GM21526 (cell line): ENCODE measurements at regions not wholly inside any gene's neighbourhood (a gene's known extent, or its start where the extent isn't known, plus 50 kb on each side); places are given as distances from the start of the nearest gene placed in this dataset.
"Not testable (repeated sequence)": the region's sequence is repeated elsewhere in the genome, so short reads cannot be mapped to it uniquely, and the experiment has no call there.

Experiments
- ATAC-seq: cut with Tn5 transposase; IDR thresholded peaks from one replicate; pipeline ENCODE4 v1.9.1; 2021; ENCODE audit warnings: moderate library complexity; ENCODE audit not compliant: unreplicated experiment, low FRiP score

DNA sequence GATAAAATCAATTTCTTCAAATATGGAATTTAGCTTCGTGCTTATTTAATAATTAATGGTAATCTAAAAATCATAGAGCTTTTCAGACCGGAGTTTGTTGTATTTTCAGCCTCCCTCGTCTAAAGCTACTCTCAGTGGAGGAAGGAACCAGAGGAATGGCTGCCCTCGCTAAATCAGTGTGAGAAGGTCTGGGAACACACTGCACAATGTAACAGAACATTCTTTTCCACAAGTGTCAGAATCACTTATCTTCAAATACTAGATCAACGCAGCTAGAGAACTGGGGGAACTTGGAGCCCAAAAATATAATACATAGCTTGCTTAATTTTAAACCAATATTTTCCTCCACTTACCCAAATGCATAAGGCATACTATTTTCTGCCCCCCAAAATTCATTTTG lies 148.5 kb downstream of the MTERF1 start:
- ATAC-seq: no peak

DNA sequence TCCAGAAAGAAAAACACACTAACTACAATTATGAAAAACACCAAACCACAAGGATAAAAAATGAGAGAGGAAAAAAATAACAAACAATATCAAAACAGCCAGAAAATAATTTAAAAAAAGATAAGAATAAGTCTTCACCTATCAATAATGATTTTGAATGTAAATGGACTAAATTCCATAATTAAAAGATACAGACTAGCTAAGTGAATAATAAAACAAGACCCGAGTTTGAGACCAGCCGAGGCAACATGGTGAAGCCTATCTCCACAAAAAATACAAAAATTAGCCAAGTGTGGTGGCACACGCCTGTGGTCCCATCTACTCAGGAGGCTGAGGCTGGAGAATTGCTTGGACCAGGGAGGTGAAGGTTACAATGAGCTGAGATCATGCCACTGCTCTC lies 131.1 kb downstream of the MTERF1 start:
- ATAC-seq: no peak

DNA sequence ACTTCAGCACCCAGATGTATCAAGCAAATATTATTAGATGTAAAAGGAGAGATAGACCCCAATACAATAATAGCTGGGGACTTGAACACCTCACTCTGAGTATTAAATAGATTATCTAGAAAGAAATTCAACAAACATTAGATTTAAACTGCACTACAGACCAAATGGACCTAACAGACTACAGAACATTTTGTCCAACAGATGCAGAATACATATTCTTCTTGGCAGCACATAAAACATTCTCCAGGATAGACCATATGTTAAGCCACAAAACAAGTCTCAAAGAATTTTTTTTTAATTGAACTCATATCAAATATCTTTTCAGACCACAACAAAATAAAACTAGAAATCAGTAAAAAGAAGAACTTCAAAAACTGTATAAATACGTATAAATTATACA lies 130.4 kb downstream of the MTERF1 start:
- no peak for ATAC-seq

DNA sequence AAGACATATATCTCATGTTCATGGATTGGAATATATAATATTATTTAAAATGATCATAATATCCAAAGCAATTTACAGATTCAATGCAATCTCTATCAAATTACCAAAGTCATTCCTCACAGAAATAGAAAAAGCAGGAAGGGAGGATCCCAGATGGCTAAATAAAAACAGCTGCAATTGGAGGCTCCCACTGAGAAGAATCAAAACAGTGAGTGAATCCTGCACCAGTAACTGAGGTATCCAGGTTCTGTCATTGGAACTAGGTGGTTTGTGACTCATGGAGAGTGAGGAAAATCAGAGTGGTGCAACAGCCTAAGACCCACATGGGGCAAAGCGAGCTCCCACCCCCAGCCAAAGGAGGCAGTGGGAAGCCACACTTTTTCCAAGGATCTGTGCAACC lies 128.4 kb downstream of the MTERF1 start:
- ATAC-seq: no peak

DNA sequence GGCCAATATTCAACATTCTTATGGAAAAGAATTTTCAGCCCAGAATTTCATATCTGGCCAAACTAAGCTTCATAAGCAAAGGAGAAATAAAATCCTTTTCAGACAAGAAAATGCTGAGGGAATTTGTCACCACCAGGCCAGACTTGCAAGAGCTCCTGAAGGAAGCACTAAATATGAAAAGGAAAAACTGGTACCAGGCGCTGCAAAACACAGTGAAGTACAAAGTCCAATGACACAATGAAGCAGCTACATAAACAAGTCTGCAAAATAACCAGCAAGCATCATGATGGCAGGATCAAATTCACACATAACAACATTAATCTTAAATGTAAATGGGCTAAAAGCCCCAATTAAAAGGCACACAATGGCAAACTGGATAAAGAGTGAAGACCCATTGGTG lies 126.2 kb downstream of the MTERF1 start:
- not testable (repeated sequence) for ATAC-seq

DNA sequence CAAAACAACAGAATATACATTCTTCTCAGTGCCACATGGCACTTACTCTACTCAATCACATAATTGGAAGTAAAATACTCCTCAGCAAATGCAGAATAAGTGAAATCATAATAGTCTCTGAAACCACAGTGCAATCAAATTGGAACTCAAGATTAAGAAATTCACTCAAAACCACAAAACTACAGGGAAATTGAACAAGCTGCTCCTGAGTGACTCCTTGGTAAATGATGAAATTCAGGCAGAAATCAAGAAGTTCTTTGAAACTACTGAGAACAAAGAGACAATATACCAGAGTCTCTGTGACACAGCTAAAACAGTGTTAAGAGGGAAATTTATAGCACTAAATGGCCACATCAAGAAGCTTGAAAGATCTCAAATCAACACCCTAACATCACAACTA lies 125.4 kb downstream of the MTERF1 start:
- not testable (repeated sequence) for ATAC-seq

DNA sequence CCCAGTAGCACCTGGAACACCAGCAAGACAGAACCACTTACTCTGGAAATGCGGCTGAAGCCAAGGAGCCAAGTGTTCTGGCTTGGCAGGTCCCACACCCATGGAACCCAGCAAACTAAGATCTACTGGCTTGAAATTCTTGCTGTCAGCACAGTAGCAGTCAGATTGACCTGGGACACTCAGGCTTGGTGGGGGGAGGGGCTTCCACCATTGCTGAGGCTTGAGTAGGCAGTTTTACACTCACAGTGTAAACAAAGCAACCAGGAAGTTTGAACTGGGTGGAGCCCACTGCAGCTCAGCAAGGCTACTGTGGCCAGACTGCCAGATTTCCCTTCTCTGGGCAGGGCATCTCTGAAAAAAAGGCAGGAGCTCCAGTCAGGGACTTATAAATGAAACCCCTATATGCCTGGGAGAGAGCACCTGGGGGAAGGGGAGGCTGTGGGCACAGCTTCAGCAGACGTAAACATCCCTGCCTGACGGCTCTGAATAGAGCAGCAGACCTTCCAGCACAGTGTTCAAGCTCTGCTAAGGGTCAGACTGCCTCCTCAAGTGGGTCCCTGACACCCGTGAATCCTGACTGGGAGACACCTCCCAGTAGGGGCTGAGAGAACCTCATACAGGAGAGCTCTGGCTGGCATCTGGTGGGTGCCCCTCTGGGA lies 121.2 kb downstream of the MTERF1 start:
- ATAC-seq: no peak

DNA sequence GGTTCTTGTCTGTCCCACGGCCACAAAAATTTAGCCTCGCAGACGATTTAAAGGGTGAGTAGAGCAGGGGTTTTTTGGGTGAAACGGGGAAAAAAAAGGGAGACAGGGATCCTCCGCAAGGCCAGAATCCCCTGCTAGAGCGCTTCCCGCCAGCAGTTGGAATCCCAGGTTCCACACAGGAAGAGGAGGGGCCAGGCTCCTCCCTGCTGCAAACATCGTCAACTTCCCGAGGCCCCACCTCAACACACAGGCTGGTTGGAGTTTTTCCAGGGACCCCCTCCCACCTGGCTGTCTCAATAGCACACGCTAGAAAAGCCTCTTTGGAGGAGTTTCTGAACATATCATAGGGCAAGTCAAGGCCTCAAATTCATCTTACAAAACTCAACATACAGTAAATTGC lies 112.7 kb downstream of the MTERF1 start:
- no peak for ATAC-seq

DNA sequence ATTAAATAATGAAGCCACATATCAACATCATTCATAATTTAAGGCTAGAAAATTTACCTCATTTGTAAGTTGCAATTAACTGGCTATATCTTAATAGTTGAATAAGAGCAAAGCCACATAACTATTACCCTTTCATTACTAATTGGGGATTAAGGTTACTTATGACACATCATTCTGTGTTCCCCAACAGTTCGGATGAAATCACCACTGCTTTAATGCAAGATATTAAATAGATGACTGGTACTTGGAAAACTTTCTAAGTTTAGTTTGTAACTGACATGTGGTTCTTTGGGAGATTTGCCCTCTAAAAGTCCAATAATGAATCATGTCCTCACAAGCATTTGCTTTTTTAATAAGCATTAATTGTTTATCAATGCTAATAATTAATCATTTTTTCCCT lies 109.1 kb downstream of the MTERF1 start:
- no peak for ATAC-seq

DNA sequence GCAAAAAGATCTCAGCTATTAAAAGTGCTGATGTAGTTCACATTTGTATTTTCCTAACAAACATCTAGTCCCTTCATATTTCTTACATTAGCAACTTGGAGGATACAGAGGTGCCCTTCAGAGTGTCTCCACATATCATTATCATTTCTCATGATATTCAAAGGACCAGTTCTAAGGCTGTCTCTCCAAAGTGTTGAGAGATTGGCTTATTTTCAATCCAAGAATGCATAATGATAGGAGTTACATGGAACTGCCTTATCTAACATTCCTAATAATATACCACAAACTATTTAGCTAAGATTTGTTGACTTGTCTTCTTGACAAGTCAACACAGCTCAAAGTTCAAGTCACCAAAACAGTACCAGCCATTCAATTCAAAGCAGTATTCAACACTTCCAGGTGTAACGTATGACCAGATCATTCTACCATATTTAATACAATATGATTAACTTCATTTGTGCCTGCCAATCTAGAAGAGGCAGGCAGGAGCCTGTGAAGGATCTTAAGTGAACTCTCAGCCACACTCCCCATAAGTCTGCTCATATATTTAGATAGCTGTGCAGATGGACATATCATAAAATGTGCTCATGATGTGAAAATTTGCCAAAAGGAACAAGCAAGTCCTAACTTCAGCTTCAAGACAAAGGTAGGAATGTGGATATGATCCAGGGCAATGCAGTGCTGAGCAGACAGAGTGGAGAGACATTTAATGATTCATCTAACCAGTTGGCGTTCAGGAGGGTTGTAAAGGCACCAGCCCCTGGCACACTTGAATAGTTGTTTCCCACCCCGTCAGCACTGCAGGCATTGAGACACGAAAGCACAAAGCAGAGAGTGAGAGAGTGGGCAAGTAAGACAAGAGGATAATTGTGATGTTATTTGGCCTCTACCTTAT lies 108.3 kb downstream of the MTERF1 start:
- no peak for ATAC-seq

DNA sequence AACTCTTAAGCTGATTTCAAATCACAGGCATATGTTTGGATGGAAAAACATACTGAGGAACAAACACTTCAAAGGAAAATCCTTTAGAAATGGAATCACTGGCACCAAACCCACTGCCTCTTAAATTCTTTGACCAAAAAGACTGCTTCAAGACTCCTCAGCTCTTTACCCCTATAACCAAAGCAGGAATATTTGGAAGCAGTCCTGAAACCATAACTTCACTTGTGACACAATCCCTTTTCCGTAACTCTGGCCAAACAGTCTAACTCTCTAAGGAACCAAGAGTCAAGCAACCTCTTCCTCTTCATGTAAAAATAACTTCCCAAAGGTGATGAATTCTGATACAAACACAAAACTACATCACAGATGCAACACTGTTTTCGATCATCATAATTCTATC lies 104.3 kb downstream of the MTERF1 start:
- ATAC-seq: no peak

DNA sequence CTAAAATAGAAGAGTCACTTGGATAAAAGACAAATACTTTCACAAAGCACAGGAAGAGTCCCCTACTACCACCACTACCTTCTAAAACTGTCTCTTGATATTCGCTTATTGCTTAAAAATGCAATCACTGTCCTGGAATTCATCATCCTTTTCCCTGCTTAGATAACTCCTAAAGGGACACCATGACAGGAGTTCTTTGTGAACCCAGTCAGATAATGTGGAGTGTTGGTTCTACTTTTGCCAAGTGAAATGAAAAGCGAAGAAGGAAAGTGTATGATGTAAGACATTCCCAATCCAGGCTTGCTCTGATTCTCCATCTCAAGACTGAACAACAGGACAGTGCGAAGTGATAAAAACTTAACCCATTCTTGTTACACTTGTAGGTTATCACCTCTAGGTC lies 103.0 kb downstream of the MTERF1 start:
- ATAC-seq: no peak

DNA sequence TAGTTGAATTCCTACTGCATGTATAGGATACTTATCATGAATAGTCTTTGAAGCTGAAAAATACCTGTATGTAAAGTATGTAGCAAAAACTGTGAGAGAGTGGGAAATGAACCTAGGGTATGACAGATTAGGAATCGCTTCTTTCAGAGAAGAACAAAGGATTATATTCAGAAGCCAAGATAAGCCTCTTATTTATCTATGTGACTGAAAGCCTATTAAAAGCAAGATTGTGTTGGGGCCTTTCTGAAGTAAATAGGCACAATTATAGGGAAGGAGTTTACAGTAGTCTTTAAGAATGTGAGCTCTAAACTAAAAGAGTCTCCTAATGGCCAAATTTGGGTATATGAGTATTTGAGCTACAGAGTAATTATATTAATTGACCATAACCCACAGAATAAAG lies 102.1 kb downstream of the MTERF1 start:
- ATAC-seq: no peak

DNA sequence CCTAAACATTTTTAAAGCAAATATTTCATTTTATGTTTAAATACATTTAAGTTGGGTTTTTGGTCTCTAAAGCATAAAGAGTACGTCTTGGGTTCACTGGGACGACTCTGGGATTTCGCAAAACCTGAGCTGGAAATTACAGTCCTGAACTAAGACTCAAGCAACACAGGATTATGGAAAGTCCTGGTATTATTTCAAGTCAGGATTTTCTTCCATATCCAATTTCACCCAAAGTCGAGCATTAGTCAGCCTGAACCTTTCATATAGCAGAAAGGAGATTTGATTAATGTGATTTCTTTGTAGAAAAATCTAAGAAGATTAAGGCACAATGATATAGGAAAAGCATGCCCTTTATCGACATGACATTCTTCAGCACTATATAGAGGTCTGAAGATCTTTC lies 100.0 kb downstream of the MTERF1 start:
- ATAC-seq: no peak

DNA sequence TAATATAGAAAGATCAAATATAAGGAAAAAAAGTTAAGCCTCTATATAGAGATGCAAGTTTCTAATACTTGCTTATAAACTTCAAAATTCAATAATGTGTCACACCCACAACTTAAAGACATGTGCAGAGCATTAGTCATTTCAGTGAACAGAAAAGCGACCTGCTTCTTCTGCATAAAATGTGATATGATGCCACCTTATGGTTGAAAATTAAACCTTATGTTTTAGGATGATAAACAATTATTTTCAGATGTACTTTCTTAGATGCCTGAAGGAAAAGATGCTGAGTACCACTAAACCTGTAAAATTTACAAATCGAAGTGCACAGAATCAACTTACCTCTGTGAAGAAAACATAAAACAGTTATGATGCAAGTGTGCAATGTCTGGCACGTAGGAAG lies 96.0 kb downstream of the MTERF1 start:
- ATAC-seq: no peak

DNA sequence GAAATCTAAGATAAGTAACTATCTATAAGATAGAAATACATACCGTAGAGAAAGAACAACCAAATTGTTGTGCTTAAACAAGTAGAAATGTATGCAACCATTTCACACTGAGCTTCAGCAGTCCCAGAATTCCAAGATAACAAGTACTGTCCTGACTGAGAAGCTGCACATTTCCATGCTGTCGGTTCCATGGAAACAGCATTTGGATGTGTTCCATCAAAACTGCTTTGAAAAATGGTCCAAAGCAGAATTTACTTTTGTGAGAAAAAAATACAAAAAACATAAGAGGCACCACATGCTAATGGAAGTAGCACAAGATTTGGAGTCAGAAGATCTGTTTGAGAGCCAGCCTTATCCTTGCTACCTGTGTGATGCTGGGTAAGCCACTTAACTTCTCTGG lies 92.6 kb downstream of the MTERF1 start:
- no peak for ATAC-seq

DNA sequence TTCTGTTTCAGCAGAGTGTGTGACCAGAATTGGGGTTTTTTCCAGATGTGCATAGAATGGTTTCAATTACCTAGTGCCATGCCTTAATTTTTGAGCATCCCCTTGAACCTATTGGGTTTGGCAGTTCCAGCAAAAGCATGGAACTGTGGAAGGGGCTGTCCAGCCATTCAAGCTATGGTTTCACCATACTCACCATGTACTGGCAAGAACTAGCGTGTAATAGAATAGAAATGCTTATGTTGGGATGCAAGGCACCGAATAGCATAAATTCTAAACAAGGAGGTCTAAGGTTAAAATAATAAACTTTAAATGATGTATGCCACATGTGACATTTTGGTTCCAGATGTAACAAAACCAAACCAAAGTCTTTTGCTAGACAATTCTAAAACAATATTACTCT lies 91.4 kb downstream of the MTERF1 start:
- no peak for ATAC-seq

DNA sequence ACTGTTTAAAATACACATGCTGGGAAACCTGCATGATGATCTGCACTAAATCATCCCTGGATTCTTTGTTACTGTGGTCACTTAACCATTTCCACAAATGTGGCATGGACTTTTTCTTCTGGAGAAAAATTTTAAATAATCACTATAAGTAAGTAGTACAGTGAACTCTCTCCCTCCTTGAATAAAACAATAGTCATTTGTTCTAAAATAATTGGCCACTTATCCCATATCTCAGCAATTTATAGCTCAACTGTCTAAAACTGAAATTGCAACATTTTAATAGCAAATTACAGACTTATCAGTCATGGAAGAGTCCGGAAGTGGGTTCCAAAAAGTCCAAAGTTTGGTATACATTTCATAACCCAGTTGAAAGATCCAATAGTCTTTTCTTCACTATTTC lies 90.9 kb downstream of the MTERF1 start:
- ATAC-seq: no peak

DNA sequence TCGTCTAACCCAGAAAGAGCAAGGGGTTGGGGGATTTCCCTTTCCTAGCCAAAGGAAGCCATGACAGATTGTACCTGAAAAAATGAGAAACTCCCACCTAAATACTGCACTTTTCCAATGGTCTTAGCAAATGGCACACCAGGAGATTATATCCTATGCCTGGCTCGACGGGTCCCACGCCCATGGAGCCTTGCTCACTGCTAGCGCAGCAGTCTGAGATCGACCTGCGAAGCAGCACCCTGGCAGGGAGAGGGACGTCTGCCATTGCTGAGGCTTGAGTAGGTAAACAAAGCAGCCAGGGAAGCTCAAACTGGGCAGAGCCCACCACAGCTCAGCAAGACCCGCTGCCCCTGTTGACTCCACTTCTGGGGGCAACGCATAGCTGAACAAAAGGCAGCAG lies 89.9 kb downstream of the MTERF1 start:
- not testable (repeated sequence) for ATAC-seq

DNA sequence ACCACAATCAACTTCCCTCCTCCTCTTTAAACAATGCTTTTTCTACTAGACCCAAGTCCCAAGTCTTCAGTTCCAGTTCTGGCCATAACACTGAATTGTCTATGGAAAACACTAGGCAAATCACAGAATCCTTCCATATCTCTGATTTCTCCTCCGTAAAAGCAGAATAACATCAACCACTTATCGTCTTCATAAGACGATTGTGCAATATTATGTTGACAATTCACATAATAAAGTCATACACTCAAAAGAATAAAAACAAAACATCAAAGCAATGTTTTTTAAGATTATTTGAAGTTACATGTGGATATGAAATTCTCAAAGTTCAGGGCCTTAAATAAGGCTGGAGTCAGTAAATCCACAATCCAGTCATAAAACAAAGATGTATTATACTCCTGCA lies 84.4 kb downstream of the MTERF1 start:
- ATAC-seq: no peak

DNA sequence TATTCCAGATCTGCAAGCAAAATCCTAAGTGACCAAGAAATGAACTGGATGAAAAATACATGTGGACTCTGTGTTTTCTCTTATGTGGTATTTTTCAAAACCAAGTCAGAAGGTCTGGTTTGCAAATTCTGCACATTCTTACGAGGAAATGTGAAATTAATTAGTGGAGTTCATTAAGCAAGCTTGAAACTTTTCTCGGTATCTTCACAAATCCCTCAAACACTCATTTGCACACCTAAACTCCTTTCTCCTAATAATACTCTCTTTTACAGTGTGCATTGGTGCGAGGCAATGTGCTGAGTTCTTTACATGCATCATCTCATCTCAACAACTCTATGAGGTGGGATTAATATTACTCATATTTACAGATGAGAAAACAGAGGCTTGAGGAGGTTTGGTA lies 82.1 kb downstream of the MTERF1 start:
- no peak for ATAC-seq

DNA sequence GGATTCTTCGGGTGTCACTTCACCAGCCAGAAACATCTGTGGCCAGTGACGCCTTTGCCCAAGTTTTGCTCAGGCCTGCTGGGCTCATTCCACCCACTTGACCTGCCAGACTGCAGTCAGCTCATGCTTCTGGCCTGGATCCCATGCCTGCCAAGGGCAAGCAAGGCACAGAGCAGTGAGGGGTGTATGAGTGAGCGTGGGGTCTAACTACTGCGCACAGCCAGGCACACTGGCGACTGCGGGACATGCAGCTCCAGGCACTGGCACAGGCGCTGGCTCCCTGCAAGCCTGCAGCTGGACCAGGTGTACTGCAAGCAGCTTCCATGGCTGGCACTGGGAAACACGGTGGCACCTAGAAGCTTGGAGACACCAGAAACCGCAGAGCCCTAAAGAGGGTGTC lies 80.1 kb downstream of the MTERF1 start:
- no peak for ATAC-seq
